PFSK-1 (cell line): ENCODE measurements at regions not wholly inside any gene's neighbourhood (a gene's known extent, or its start where the extent isn't known, plus 50 kb on each side); places are given as distances from the start of the nearest gene placed in this dataset.

Experiments
- FOXP2 ChIP-seq: optimal IDR thresholded peaks from 2 replicates; pipeline ENCODE3; 2011; ENCODE audit warnings: borderline replicate concordance, control low read depth, inconsistent platforms; ENCODE audit not compliant: insufficient read depth; ENCODE audit errors: extremely low read length, extremely low read depth
- POLR2AphosphoS5 ChIP-seq: IDR thresholded peaks from 2 replicates; pipeline ENCODE4 v1.6.1; 2012; ENCODE audit warnings: low read depth, mild to moderate bottlenecking, control low read depth, low read length, moderate library complexity
- SIN3A ChIP-seq: IDR thresholded peaks from 2 replicates; pipeline ENCODE4 v1.6.1; 2012; ENCODE audit warnings: mild to moderate bottlenecking, low read length, moderate library complexity, borderline replicate concordance; ENCODE audit not compliant: insufficient read depth
- TAF1 ChIP-seq: IDR thresholded peaks from 2 replicates; pipeline ENCODE4 v1.6.1; 2012; ENCODE audit warnings: low read length, control low read depth, borderline replicate concordance; ENCODE audit not compliant: insufficient read depth
- TF ChIP-seq, protein P1 (sequence below), 2 experiments: IDR thresholded peaks; 2 replicates each; pipeline versions ENCODE4 v1.6.1 to v1.8.0; 2011 to 2012; ENCODE audit warnings: low read depth in 2 of 2, low read length in 2 of 2, control low read depth in 1 of 2, inconsistent platforms in 1 of 2, mild to moderate bottlenecking in 1 of 2, moderate library complexity in 1 of 2; ENCODE audit not compliant: insufficient read depth in 1 of 2

GRCh38 chr2:195252018-195252417 is 405.0 kb upstream of the SLC39A10 start:
- no peak for TF ChIP-seq FOXP2
- TF ChIP-seq TAF1, result no peak
- TF ChIP-seq, protein P1, sequence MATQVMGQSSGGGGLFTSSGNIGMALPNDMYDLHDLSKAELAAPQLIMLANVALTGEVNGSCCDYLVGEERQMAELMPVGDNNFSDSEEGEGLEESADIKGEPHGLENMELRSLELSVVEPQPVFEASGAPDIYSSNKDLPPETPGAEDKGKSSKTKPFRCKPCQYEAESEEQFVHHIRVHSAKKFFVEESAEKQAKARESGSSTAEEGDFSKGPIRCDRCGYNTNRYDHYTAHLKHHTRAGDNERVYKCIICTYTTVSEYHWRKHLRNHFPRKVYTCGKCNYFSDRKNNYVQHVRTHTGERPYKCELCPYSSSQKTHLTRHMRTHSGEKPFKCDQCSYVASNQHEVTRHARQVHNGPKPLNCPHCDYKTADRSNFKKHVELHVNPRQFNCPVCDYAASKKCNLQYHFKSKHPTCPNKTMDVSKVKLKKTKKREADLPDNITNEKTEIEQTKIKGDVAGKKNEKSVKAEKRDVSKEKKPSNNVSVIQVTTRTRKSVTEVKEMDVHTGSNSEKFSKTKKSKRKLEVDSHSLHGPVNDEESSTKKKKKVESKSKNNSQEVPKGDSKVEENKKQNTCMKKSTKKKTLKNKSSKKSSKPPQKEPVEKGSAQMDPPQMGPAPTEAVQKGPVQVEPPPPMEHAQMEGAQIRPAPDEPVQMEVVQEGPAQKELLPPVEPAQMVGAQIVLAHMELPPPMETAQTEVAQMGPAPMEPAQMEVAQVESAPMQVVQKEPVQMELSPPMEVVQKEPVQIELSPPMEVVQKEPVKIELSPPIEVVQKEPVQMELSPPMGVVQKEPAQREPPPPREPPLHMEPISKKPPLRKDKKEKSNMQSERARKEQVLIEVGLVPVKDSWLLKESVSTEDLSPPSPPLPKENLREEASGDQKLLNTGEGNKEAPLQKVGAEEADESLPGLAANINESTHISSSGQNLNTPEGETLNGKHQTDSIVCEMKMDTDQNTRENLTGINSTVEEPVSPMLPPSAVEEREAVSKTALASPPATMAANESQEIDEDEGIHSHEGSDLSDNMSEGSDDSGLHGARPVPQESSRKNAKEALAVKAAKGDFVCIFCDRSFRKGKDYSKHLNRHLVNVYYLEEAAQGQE (IDR thresholded peaks at IDR 0.05; ENCODE audit: insufficient read depth in 1 of 2, low read depth in 2 of 2, low read length in 2 of 2), result no peak
- no peak for TF ChIP-seq POLR2AphosphoS5
- TF ChIP-seq SIN3A, result no peak

- TF ChIP-seq, protein P1 (IDR thresholded peaks at IDR 0.05; ENCODE audit: insufficient read depth in 1 of 2, low read depth in 2 of 2, low read length in 2 of 2), result no peak
- no peak for TF ChIP-seq FOXP2
- no peak for TF ChIP-seq TAF1
- TF ChIP-seq SIN3A, result no peak
- no peak for TF ChIP-seq POLR2AphosphoS5
Observed at GRCh38 chr2:195251214-195251613, 405.8 kb upstream of the SLC39A10 start.

DNA sequence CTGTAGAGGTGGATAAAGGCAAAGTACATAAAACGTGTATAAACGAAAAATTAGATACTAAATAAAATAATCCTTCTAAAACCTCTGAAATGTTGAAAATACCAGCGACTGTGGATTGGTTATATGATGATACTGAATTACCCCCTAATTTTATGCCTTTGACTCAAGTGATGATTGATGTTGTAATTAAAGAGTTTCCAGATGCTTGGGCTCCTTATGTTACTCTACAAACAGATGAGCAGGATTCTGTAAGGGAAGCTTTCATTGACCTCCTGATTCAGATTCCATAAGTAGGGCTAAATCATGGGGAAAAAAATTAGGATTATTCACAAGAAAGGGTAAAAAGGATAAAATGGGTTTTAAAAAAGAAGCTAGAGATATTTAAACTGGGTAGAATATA is 418.2 kb upstream of the SLC39A10 start:
- TF ChIP-seq TAF1 (no peak), POLR2AphosphoS5 (no peak)
- TF ChIP-seq, protein P1 (IDR thresholded peaks at IDR 0.05; ENCODE audit: insufficient read depth in 1 of 2, low read depth in 2 of 2, low read length in 2 of 2), result no peak

- TF ChIP-seq FOXP2 (no peak), POLR2AphosphoS5 (no peak), TAF1 (no peak), SIN3A (no peak)
- TF ChIP-seq, protein P1 (IDR thresholded peaks at IDR 0.05; ENCODE audit: insufficient read depth in 1 of 2, low read depth in 2 of 2, low read length in 2 of 2), result no peak
Observed at GRCh38 chr2:195238379-195238778, 418.6 kb upstream of the SLC39A10 start.

- TF ChIP-seq FOXP2, result no peak
- no peak for TF ChIP-seq POLR2AphosphoS5
- TF ChIP-seq TAF1, result no peak
- TF ChIP-seq, protein P1 (IDR thresholded peaks at IDR 0.05; ENCODE audit: insufficient read depth in 1 of 2, low read depth in 2 of 2, low read length in 2 of 2), result no peak
- TF ChIP-seq SIN3A, result no peak
Observed at GRCh38 chr2:195214072-195214471, 443.0 kb upstream of the SLC39A10 start.
